RKO (cell line): ENCODE measurements at regions not wholly inside any gene's neighbourhood (a gene's known extent, or its start where the extent isn't known, plus 50 kb on each side); places are given as distances from the start of the nearest gene placed in this dataset.
"Not testable (repeated sequence)": the region's sequence is repeated elsewhere in the genome, so short reads cannot be mapped to it uniquely, and the experiment has no call there.

Experiments
- DNase-seq: peaks from one replicate; pipeline ENCODE4 v3.0.0-alpha.2; 2016; ENCODE audit warnings: low spot score

DNA sequence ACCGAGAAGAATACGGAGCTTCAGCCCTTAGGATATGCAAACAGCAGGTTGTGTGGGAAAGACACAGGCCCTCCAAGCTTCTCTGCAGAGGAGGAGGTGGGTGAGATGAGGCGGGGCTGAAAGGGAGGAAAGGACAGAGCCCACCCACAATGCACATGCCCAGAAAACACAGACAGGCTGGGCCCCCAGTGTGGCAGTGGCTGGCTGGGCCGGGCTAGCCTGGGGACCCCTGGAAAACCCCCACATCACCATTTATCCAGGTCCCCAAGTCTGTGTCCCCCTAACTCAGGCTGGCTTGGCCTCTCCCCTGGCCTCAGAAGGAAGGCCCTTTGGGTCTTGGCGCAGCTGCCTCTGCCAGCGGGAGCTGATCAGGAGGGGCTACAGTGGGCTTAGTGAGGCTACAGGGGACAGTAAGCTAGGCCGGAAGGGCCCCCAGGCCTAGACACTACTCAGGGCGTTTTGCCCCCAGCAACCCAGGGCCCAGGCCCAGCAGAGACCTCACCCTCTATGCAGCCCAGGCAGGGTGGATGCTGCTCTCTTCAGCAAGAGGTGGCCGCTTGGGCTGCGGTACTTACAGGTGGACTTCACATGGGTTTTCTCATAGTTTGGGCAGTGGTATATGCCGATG is 119.5 kb downstream of the TUBA3C start:
- DNase-seq, result no peak

DNA sequence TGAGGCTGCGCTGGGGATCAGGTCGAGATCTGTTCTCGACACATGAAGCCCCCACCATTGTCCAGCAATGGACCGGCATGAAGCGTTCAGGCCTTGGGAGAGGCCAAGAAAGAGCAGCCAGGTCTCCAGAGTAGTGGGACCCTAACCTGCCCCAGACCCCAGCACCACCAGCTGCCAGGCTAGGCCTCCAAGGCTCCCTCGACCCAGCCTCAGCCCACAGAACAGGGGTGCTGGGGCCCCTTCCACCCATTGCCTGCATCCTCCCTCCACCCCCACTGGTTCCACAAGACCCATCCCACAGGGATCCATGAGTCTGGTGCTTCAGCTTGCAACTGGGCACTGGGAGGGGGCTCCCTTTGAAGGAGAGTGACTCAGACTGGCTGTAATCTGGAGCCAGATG is 120.3 kb downstream of the TUBA3C start:
- DNase-seq, result no peak

DNA sequence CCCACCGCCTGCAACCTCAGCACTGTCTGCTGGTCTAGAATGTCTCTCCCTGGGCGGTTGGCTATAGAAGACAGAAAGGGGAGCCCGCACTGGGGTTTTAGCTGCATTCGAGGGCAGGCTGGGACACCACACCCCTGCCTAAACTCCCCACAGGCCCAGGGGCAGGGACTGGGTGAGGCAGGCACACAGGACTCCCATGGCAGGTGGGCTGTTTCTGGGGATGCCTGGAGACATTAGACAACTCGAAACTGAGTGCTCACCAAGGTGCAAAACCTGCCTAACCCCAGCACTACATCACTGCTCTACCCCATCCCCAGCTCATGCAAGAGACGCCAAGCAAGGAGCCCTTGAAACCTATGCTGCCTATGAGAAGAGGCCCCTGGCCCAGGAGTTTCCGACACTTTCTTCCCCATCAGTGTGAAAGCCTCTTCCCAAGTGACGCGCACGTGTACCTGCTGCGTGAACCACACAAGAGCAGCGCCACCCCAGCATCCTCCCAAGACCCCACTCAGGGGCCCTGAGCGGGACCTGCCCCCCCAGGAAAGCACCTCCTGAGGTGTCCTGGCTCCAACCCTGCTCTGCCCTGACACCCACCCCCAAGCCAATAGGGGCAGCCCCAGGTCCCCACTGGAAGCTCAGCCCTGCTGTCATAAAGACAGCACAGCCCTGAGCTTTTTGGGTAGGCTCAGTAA is 121.2 kb downstream of the TUBA3C start:
- DNase-seq, result no peak

DNA sequence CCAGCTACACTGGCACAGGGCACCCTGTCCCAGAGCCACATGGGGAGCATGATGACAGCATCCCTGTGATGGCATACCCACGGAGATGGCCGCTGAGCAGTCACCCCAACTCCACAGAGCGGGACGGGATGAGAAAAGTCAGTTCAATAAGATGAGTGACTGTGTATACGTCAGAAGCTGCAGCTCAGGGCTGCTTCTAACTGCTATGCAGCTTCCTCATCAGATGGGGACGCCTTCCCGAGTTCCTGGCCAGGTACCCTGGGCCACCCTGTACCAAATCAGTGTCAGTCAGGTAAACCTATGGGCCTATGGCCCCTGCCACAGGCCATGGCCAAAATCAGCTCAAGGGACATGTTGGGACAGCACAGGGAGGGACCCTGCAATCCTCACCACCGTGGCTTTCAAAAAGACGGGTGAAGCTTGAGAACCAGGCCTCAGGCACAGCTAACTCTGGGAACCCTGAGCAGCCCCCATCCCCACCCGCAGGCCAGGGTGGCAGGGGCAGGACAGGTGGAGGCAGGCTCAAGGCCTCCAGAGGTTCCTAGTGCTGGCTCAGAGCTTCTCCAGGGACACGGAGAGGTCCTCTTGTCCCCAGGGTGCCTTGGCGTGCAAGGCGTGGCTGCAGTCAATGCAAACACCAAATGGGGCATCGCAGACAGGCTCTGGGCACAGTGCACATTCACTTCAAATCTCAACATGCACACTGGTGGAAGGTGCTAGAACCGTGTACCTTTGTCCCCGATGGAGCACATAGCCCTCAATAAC is 122.4 kb downstream of the TUBA3C start:
- DNase-seq, result no peak

DNA sequence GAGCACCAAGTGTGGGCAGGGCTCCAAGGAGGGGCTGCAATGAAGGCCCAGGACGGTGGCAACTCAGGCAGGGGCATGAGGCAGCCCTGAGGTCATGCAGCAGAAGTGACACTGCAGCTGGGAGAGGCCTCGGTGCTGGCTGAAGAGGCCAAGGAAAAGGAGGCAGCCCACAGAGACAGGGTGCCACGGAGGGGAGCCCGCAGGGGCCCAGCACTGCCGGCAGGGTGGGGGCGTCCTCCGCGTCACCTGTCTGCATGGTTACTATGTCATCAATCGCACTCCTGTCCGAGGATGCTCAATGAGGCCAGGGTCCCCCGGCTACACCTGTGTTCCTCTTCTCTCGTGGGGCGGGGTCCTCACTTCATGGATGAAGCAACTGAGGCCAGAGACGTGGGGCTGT is 123.1 kb downstream of the TUBA3C start:
- DNase-seq, result no peak

DNA sequence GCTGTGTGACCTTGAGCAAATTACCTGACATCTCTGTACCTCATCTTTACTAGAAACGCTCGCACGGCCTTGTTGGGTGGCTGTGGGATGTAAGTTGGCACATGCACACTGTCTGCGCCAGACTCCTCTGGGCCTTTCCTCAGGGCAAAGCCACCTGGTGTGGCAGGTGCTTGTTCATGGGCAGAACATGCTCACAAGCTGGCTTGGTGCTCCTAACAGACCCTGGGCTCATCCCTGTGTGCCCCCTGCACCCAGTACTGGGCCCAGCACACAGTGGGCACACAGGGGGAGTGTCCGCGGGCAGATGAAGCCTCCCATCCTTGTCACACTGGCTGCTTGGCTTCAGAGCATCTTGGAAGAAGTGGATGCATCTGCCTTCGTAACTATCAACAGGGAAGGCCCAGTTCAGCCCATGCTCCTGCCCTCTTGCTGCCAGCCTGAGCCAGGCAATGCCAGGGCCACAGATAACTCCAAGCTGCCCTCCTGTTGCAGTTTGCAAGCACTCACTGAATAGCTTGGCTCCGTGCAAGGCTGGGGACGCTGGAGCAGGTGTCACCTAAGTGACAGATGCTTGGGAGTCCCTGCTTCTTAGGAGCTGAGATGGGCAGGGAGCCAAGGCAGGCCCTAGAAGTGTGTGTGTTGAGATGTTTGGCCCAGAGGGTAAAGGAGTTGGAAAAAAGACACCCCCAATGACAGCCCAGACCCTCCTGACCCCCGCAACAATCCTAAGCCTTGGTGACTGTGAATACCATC is 123.9 kb downstream of the TUBA3C start:
- DNase-seq, result no peak

DNA sequence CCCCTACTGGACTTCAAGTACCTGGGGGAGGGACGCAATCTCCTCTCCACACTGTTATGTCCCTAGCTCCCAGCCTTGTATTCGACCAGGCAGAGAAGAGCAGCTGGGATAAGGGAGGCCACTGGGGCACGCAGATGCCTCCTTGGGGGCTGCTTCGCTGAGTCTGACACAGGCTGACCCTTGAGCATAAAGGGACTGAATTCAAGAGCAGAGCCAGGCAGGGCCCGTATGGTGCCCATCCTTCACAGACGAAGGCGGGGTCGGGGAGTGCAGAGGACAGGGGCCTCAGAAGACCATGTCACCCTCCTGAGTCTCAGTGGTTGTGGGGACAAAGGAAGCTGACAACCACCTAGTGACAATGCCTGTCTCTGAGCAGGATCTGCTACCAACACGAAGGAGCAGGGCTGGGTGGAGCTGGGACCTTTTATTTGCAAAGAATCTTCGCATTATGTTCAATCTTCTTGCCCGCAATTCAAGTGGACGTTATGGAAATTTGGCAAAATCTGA is 124.6 kb downstream of the TUBA3C start:
- no peak for DNase-seq

DNA sequence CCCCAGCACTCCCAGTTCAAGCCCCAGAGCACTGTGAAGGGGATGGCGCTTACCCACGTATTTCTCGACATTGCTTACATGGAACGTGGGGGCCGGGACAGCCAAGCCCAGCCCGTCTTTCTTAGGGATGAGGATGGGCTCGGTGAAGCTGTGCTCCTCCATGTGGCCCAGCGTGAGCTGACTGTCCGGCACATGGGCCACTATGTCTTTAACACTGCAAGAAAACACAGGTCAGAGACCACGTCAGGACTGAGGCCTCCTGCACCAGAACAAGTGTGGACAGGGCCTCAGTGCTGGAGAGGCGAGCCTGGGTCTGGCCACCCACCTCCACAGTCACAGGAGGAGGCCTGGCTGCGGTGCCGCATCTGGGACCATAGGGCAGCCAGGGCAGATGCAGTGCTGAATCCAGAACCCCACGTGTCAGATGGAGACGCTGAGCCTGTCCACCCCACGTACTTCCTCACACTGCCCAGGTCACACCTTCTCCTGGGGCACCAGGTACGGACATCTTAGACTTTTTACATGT is 125.2 kb downstream of the TUBA3C start:
- DNase-seq, result no peak

DNA sequence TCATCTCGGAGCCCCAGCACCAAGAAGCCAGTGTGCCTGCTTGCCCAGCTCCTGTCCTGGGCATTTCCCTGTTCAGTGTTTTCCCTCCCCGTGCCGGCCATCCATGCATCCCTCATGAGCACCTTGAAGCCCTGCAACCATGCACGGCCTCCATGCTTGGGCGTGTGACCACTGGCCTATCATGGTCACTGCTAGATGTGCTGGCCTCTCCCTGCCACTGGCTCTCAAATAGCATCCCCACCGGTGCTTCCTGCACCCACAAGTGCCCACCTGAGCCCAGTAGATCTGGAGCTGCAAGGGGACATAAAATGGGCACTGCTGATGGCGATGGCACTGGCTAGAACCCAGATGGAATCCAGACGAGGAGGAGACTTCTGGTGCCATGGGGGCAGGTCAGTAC is 126.0 kb downstream of the TUBA3C start:
- DNase-seq, result no peak

DNA sequence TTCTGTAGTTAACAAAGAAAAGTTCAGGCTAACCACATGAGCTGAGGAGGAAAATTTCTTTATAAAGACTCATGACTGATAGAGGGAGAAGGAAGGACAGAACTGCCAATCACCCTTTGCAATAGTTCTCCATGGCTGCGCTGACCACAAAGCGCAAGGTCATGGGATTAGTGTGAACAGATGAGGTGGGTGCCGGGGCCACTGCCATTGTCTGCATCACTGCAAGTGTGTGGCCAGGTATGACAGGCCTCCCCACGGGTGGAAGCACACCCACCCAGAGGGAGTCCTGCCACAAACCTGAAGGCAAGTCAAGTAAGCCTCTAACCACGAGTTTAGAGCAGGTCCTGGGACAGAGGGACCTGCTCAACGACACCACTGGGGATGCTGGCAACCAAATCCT is 128.1 kb downstream of the TUBA3C start:
- DNase-seq, result no peak

DNA sequence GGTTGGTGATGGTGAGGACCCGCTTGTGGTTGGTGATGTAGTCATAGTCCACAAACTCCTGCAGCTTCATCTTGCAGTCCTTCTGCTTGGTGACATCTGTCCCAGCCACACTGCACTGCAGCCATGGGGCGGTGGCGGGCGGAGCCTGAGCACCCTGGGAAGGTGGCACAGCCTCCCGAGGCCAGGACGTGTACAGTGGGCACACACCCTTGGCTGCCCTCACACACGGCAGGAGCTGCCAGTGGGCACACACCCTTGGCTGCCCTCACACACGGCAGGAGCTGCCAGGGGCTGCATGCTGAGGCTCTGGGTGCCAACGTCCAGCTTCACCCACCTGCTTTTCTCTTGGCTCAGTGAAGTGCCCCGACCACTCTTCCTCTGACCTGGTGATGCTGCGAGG is 128.7 kb downstream of the TUBA3C start:
- DNase-seq, result no peak

DNA sequence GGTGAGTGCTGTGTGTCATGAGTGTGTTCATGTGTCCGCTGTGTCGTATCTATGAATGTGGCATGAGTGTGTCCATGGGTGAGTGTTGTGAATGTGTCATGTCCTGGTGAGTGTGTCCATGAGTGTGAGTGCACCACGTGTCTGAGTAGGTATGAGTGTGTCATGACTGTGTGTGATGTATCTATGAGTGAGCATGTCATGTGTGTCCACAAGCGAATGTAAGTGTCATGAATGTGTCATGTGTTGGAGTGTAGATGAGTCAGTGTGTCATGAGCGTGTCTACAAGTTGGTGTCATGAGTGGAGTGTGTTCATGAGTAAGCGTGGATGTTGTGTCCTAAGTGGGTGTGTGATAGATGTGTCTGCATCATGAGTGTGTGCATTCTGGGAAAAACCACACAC is 129.4 kb downstream of the TUBA3C start:
- DNase-seq, result peak; percentile 52

DNA sequence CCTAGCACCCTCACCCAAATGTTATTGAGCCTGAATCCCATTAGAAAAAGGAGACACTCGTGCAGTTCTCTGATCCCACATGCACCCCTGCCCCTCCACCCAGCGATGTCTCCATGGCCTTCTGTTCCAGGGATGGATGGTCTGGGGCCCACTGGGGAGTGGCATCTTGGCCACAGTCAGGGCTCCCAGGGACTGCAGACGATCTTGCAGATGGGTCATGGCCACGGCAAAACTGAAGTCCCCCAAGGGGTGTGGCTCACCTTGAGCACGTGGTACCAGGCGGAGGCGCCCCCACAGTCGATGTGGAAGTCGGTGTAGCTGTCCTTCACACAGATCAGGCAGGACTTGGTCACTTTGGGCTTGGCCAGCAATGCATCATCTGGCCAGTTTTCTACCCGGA is 130.7 kb downstream of the TUBA3C start:
- no peak for DNase-seq

DNA sequence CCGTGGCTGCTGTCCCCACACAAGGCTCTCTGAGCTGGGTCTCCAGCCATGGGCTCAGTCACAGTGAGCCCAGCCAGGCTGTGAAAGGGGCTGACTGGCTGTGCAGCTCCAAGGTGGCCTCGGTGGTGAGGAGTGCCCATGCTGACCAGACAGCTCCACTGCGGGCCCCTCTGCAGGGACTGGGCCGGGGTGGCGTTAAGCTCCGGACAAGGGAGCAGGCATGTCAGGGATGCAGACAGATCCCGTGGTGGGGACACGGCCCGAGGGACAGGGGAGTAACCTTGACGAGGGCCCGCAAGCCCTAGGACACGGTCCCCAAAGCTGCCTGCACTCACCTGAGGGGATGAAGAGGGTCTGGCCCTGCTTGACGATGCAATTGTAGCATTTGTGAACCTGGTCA is 132.0 kb downstream of the TUBA3C start:
- DNase-seq, result not testable (repeated sequence)

DNA sequence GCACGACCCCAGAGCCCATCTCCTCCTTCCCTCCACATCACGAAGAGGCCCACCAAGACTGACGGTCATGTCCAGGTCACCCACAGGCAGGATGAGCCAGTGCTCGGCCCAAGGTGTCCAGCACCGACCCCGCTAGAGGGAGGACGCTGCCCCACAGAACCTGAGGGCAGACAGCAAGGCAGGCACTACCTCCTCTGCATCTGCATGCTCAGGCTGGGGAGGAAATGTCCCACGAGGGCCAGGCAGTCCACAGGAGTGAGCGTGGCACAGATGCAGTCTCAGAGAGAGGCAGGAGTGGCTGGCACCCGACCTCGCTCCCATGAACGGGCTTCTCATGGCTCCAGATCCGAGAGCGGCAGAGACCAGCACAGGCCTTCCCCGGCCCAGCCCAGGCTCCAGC is 133.2 kb downstream of the TUBA3C start:
- DNase-seq, result no peak

DNA sequence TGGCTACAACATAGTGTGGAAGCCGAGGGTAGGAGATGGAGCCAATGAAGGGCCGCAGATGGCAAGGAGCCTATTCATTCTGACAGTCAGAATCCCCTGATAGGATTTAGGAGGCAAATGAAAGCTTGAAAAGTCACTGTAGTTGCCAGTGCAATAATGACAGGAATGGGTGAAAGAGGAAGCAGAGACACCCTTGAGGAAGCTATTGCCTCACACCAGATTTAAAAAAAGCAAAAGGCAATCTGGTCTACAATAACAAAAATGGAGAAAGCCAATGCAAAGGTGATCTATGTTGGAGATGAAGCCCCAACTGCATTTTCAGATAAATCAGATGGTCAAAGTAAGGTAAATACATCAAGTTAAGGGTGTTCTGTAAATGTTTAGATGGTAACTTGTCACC is 158.5 kb downstream of the TUBA3C start:
- DNase-seq, result no peak

DNA sequence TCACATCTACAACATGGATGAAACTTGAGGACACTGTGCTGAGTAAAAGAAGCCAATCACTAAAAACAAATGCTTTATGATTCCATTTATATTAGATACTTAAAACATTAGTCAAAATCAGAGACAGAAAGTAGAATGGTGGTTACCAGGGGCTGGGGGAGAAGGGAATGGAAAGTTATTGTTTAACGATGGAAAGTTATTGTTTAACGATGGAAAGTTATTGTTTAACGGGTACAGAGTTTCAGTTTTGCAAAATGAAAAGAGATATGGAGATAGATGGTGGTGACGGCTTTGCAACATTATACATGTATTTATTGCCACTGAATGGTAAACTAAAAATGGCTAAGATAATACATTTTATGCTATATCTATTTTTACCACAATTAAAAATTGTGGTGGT is 160.6 kb downstream of the TUBA3C start:
- DNase-seq, result no peak

DNA sequence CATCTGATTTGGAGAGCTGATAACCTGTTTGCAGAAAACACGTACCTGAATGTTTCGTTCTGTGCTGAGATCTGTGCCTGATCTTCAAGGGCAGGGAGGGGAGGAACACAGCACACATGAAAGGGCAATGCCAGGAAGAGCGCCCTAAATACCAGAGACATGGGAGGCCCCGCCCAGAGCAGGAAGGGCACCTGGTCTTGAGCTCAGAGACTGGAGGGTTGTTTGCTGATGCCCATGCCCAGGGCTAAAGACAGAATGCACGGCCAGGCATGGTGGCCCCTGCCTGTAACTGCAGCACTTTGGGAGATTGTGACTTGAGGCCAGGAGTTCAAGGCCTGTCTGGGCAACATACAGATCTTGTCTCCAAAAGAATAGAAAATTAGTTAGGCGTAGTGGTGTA is 183.2 kb downstream of the TUBA3C start:
- no peak for DNase-seq

DNA sequence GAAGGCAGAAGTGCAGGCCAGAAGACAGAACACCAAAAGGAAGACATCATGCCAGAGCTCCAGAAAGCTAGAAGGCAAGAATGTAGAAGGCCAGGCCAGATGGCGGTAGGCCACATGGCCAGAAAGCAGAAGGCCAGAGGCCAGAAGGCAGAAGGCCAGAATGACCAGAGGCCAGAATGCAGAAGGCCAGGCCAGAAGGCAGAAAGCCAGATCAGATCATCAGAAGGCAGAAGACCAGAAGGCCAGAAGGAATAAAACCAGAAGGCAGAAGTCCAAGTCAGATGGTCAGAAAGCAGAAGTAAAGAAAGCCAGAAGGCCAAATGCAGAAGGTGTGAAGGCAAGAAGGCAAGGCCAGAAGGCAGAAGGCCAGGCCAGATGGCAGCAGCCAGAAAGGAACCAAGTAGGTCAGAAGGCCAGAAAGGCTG is 185.0 kb downstream of the TUBA3C start:
- no peak for DNase-seq

DNA sequence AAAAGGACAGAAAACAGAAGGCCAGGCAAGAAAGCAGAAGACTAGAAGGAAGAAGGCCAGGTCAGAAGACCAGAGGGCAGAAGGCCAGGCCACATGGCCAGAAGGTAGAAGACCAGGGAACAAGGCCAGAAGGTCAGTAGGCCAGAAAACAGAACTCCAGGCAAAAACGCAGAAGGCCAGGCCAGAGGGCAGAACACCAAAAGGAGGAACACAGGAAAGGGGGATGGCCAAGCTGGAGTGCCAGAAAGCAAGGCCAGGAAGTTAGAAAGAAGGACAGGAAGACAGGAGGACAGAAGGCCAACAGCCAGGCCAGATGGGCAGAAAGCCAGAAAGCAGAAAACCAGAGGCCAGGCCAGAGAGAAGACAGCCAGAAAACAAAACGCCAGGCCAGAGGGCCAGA is 185.4 kb downstream of the TUBA3C start:
- DNase-seq, result no peak

DNA sequence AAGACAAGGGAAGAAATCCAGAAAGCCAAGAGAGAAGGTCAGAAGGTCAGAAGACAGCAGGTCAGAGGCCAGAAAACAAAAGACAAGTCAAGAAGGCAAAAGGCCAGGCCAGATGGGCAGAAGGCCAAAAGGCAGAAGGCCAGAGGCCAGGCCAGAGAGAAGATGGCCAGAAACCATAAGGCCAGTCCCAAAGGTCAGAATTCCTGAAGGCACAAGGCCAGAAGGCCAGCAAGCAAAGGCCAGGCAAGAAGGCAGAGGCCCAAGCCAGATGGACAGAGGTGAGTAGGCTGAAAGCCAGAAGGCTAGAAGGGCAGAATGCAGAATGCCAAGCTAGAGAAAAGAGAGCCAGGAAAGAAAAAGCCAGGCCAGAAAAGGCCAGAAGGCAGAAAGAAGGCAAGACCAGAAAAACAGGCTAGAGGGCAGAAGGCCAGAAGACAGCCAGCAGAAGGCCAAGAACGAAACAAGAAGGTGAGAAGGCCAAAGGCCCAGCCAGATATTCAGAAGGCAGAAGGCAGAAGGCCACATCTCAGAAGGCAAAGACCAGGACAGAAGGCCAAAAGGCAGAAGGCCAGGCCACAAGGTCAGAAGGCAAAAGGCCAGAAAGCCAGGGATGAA is 186.3 kb downstream of the TUBA3C start:
- no peak for DNase-seq
